Aorta (tissue), 5 donors: ENCODE measurements at regions not wholly inside any gene's neighbourhood (a gene's known extent, or its start where the extent isn't known, plus 50 kb on each side); places are given as distances from the start of the nearest gene placed in this dataset.
"Not testable (repeated sequence)": the region's sequence is repeated elsewhere in the genome, so short reads cannot be mapped to it uniquely, and the experiment has no call there.

Experiments used
- ATAC-seq: fragments of 200-7000 bp; cut with Tn5 transposase; one replicate; pipeline ENCODE4 v1.9.1; 2022; ENCODE audit warnings: moderate library complexity; ENCODE audit not compliant: low FRiP score
- DNase-seq, 2 donors: peaks; one replicate each; pipeline ENCODE4 v3.0.0-alpha.2; 2020
- H3K27ac ChIP-seq, 2 donors: one replicate each; pipeline ENCODE4 v1.5.1; 2013; ENCODE audit warnings: low read length in 2 of 2, mild to moderate bottlenecking in 2 of 2, moderate library complexity in 2 of 2, control low read depth in 1 of 2, inconsistent platforms in 1 of 2, low read depth in 1 of 2
- H3K27me3 ChIP-seq, 2 donors: one replicate each; pipeline ENCODE4 v1.6.1; 2013; ENCODE audit warnings: control low read depth in 1 of 2, low read length in 1 of 2, mild to moderate bottlenecking in 1 of 2, moderate library complexity in 1 of 2; ENCODE audit not compliant: insufficient read depth in 2 of 2, control insufficient read depth in 1 of 2
- H3K36me3 ChIP-seq, 2 donors: one replicate each; pipeline ENCODE4 v1.6.1; 2013; ENCODE audit warnings: control low read depth in 1 of 2, low read length in 1 of 2, mild to moderate bottlenecking in 1 of 2; ENCODE audit not compliant: insufficient read depth in 2 of 2, control insufficient read depth in 1 of 2
- H3K4me1 ChIP-seq, 2 donors: one replicate each; pipeline ENCODE4 v1.6.1; 2013; ENCODE audit warnings: low read length in 2 of 2, control low read depth in 1 of 2, mild to moderate bottlenecking in 1 of 2, moderate library complexity in 1 of 2; ENCODE audit not compliant: insufficient read depth in 2 of 2, control insufficient read depth in 1 of 2
- H3K4me3 ChIP-seq, 2 donors: one replicate each; pipeline ENCODE4 v1.5.1; 2013; ENCODE audit warnings: low read length in 2 of 2, control low read depth in 1 of 2, mild to moderate bottlenecking in 1 of 2
- H3K9me3 ChIP-seq: one replicate; pipeline ENCODE4 v1.6.1; 2013; ENCODE audit warnings: mild to moderate bottlenecking, low read length; ENCODE audit not compliant: control insufficient read depth
- WGBS, 2 donors: extraction: QIAGEN DNeasy Blood & Tissue Kit; methylation state at CpG; one replicate each; pipeline ENCODE4 v1.1.7; 2013; 5-methylcytosine and 5-hydroxymethylcytosine counted together
- intact Hi-C, 2 donors: fragments of 100-400 bp; cut with DNase I; formaldehyde crosslinking; loops; one replicate each; pipeline versions ENCODE4 v1.14.2 to v1.15.0; 2022
- donor health status: healthy with polysubstance abuse.
- donor health status: Bipolar disorder and iron deficiency.
- donor health status: DM: no; HTN: no; CAD: no.
- donor health status: DM: no; HTN: no; CAD: no.
- donor health status: DM: yes; HTN: yes; CAD: no.

GRCh38 chr1:218503102-218503501 lies 158.0 kb downstream of the TGFB2 start:
- no peak overlapping the region for H3K27ac ChIP-seq
- DNase-seq (no peak), ATAC-seq (no peak)
- intact Hi-C loops = no loop called here
- no peaks in the 10 kb centered on the region for H3K27me3 ChIP-seq
- no peaks in the 10 kb centered on the region for H3K36me3 ChIP-seq
- no peak overlapping the region for H3K4me3 ChIP-seq
- peaks cover 3% of the 10 kb centered on the region for H3K9me3 ChIP-seq
- H3K4me1 ChIP-seq = peaks cover under 1 to 3% of the 10 kb centered on the region in 2 donors

GRCh38 chr1:218507355-218508002 lies 162.3 kb downstream of the TGFB2 start:
- DNase-seq = no peak
- no peak overlapping the region for H3K27ac ChIP-seq
- no peak overlapping the region for H3K4me3 ChIP-seq
- peaks cover 3% of the 10 kb centered on the region for H3K9me3 ChIP-seq
- intact Hi-C loops = no loop called here
- no peaks in the 10 kb centered on the region for H3K36me3 ChIP-seq
- no peaks in the 10 kb centered on the region for H3K27me3 ChIP-seq
- WGBS, 2 donors = 94 to 95% methylated on average over 2 of the region's 2 CpGs
- ATAC-seq = no peak
- H3K4me1 ChIP-seq = no peaks in the 10 kb centered on the region

GRCh38 chr1:218510153-218510772 lies 165.1 kb downstream of the TGFB2 start:
- ATAC-seq (no peak), DNase-seq (no peak)
- Histone ChIP-seq H3K4me1 (no peaks in the 10 kb centered on the region), H3K27me3 (no peaks in the 10 kb centered on the region), H3K36me3 (no peaks in the 10 kb centered on the region), H3K9me3 (peaks cover 3% of the 10 kb centered on the region), H3K4me3 (no peak overlapping the region), H3K27ac (no peak overlapping the region)
- 91 to 93% methylated on average over 6 of the region's 6 CpGs for WGBS, 2 donors
- intact Hi-C loops = no loop called here

GRCh38 chr1:218513328-218513727 lies 168.2 kb downstream of the TGFB2 start:
- no peaks in the 10 kb centered on the region for H3K9me3 ChIP-seq
- no peak overlapping the region for H3K27ac ChIP-seq
- H3K4me3 ChIP-seq = no peak overlapping the region
- intact Hi-C loops = no loop called here
- ATAC-seq (no peak), DNase-seq (no peak)
- H3K36me3 ChIP-seq = no peaks in the 10 kb centered on the region
- H3K27me3 ChIP-seq = no peaks in the 10 kb centered on the region
- 94 to 95% methylated on average over 3 of the region's 3 CpGs for WGBS, 2 donors
- no peaks in the 10 kb centered on the region for H3K4me1 ChIP-seq

GRCh38 chr1:218514689-218515088 lies 169.6 kb downstream of the TGFB2 start:
- H3K36me3 ChIP-seq = no peaks in the 10 kb centered on the region
- H3K4me1 ChIP-seq = no peaks in the 10 kb centered on the region
- no peaks in the 10 kb centered on the region for H3K9me3 ChIP-seq
- ATAC-seq (no peak), DNase-seq (no peak)
- no peak overlapping the region for H3K4me3 ChIP-seq
- 94 to 95% methylated on average over 2 of the region's 2 CpGs for WGBS, 2 donors
- intact Hi-C loops = no loop called here
- H3K27me3 ChIP-seq = no peaks in the 10 kb centered on the region
- H3K27ac ChIP-seq = no peak overlapping the region

GRCh38 chr1:218516526-218516925 lies 171.4 kb downstream of the TGFB2 start:
- Histone ChIP-seq H3K36me3 (no peaks in the 10 kb centered on the region), H3K27ac (no peak overlapping the region), H3K4me3 (no peak overlapping the region), H3K4me1 (no peaks in the 10 kb centered on the region), H3K9me3 (no peaks in the 10 kb centered on the region), H3K27me3 (no peaks in the 10 kb centered on the region)
- WGBS, 2 donors = 62 to 67% methylated on average over 3 of the region's 3 CpGs
- DNase-seq = no peak
- ATAC-seq = no peak
- intact Hi-C loops = no loop called here

- no peak for DNase-seq
- ATAC-seq = no peak
- Histone ChIP-seq H3K4me1 (no peaks in the 10 kb centered on the region), H3K4me3 (no peak overlapping the region), H3K27ac (no peak overlapping the region), H3K27me3 (no peaks in the 10 kb centered on the region), H3K9me3 (no peaks in the 10 kb centered on the region), H3K36me3 (no peaks in the 10 kb centered on the region)
- 81 to 82% methylated on average over 5 of the region's 5 CpGs for WGBS, 2 donors
- intact Hi-C loops = no loop called here
Observed at GRCh38 chr1:218517459-218517858, 172.3 kb downstream of the TGFB2 start.

GRCh38 chr1:218518216-218518740 lies 173.1 kb downstream of the TGFB2 start:
- DNase-seq (no peak), ATAC-seq (no peak)
- Histone ChIP-seq H3K4me1 (no peaks in the 10 kb centered on the region), H3K27me3 (no peaks in the 10 kb centered on the region), H3K4me3 (no peak overlapping the region), H3K27ac (no peak overlapping the region), H3K36me3 (no peaks in the 10 kb centered on the region), H3K9me3 (no peaks in the 10 kb centered on the region)
- WGBS, 2 donors = 97 to 100% methylated on average over 2 of the region's 2 CpGs
- intact Hi-C loops = no loop called here

- intact Hi-C loops = loop anchor here (2.0 to 5.0 kb wide), 3 partner anchors 158 to 182 kb away; no protein-coding TSS in a partner anchor
- H3K27me3 ChIP-seq, H3K4me1 ChIP-seq, DNase-seq, H3K27ac ChIP-seq, H3K9me3 ChIP-seq, H3K4me3 ChIP-seq, H3K36me3 ChIP-seq, ATAC-seq: not testable (repeated sequence)
- WGBS, 2 donors = 89 to 93% methylated on average over 4 of the region's 4 CpGs
Observed at GRCh38 chr1:218520646-218521045, 175.5 kb downstream of the TGFB2 start.
